Naive thymus-derived CD8-positive, alpha-beta T cell (primary cell): ENCODE measurements at regions not wholly inside any gene's neighbourhood (a gene's known extent, or its start where the extent isn't known, plus 50 kb on each side); places are given as distances from the start of the nearest gene placed in this dataset.

Experiments
- ATAC-seq, 2 donors: fragments of 150-1000 bp; cut with Tn5 transposase in 1 of 2; sonication (Bioruptor Pico), chemical (Tn5 transposase) in 1 of 2; 1 replicate in 1 of 2; 2 replicates in 1 of 2; pipeline ENCODE4 v1.10.0; 2021; ENCODE audit warnings: mild to moderate bottlenecking in 2 of 2, moderate library complexity in 2 of 2
- POLR2A ChIA-PET: fragments of 350-600 bp; sonication (Branson Sonifier 250); formaldehyde crosslinking; loops from one replicate; lab custom pipeline; 2021; ENCODE audit warnings: antibody characterized with exemption; lab: Charles Lee
- DNase-seq, 10 donors: peaks; one replicate each; pipeline versions ENCODE4 v3.0.0 to v3.0.0-alpha.2; 2020 to 2022
- H3K27ac Mint-ChIP-seq, 10 donors: one replicate each; pipeline ENCODE4 v1.8.0; 2020 to 2022; ENCODE audit warnings: mild to moderate bottlenecking in 10 of 10, mixed read lengths in 10 of 10, moderate library complexity in 4 of 10, inconsistent platforms in 1 of 10
- H3K27me3 Mint-ChIP-seq, 5 donors: one replicate each; pipeline ENCODE4 v1.8.0; 2021 to 2022; ENCODE audit warnings: mixed read lengths in 5 of 5
- H3K36me3 Mint-ChIP-seq, 3 donors: one replicate each; pipeline ENCODE4 v1.8.0; 2020 to 2022; ENCODE audit warnings: mixed read lengths in 3 of 3, mild to moderate bottlenecking in 2 of 3, inconsistent platforms in 1 of 3
- H3K4me1 Mint-ChIP-seq, 4 donors: one replicate each; pipeline ENCODE4 v1.8.0; 2021 to 2022; ENCODE audit warnings: mixed read lengths in 4 of 4
- H3K4me3 Mint-ChIP-seq, 10 donors: one replicate each; pipeline ENCODE4 v1.8.0; 2020 to 2022; ENCODE audit warnings: mild to moderate bottlenecking in 10 of 10, mixed read lengths in 10 of 10, moderate library complexity in 6 of 10, inconsistent platforms in 1 of 10
- H3K9me3 Mint-ChIP-seq, 9 donors: one replicate each; pipeline ENCODE4 v1.8.0; 2020 to 2022; ENCODE audit warnings: mixed read lengths in 9 of 9, mild to moderate bottlenecking in 3 of 9, inconsistent platforms in 1 of 9, moderate library complexity in 1 of 9

DNA sequence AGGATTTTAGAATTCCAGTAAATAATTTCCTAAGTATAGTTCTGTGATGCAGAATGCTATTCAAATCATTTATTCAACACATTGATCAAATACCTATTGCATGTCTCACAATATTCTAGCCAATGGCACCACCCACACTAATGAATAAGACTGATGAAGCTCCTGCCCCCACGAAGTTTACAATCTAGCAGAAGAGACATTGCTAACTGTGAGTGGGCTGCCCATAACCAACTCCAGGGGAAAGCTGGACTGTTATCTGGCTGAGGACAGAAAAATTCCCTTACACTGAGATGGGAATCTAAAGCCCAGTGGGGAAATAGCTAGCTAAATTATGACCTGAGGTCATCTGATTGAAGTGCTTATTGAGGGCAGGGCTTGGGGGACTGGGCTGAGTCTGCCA is 128.8 kb upstream of the LYZL2 start:
- DNase-seq (no peak), ATAC-seq (no peak)
- H3K4me3 Mint-ChIP-seq, result no peak overlapping the region

GRCh38 chr10:30756896-30757295 is 127.3 kb upstream of the LYZL2 start:
- POLR2A ChIA-PET, result no interaction called here
- ATAC-seq, result no peak
- no peaks in the 10 kb centered on the region for H3K36me3 Mint-ChIP-seq
- H3K27me3 Mint-ChIP-seq, result peaks cover 0 to 2% (median 0%) of the 10 kb centered on the region in 5 donors
- peaks cover 0 to 3% (median 2%) of the 10 kb centered on the region in 4 donors for H3K4me1 Mint-ChIP-seq
- H3K27ac Mint-ChIP-seq, result peak overlapping the region in 1 of 10 donors; percentile 17
- peaks cover 0 to 4% (median 0%) of the 10 kb centered on the region in 9 donors for H3K9me3 Mint-ChIP-seq
- no peak for DNase-seq
- H3K4me3 Mint-ChIP-seq, result no peak overlapping the region

More for the DNA sequence above, 128.8 kb upstream of the LYZL2 start:
- POLR2A ChIA-PET, result no interaction called here
- Mint-ChIP-seq H3K27me3 (no peaks in the 10 kb centered on the region), H3K4me1 (no peaks in the 10 kb centered on the region), H3K9me3 (peaks cover 0 to 4% (median 0%) of the 10 kb centered on the region in 9 donors), H3K27ac (no peak overlapping the region), H3K36me3 (no peaks in the 10 kb centered on the region)

DNA sequence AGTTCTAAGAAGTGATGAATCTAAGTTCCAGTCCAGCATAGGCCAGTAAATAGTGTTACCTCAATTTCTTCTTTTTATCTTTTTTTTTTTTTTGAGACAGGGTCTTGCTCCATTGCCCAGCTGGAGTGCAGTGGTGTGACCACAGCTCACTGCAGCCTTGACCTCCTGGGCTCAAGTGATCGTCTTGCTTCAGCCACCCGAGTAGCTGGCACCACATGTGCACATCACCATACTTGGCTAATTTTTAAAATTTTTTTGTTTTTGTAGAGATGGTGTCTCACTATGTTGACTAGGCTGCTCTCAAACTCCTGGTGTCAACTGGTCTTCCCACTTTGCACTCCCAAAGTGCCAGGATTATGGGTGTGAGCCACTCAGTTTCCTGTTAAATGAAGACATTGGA is 126.6 kb upstream of the LYZL2 start:
- no peak overlapping the region for H3K27ac Mint-ChIP-seq

GRCh38 chr10:30755441-30755953 is 125.9 kb upstream of the LYZL2 start:
- no peaks in the 10 kb centered on the region for H3K36me3 Mint-ChIP-seq
- H3K27me3 Mint-ChIP-seq, result peaks cover 0 to 5% (median 0%) of the 10 kb centered on the region in 5 donors
- ATAC-seq (no peak), DNase-seq (no peak)
- POLR2A ChIA-PET, result no interaction called here
- peaks cover 6 to 16% (median 11%) of the 10 kb centered on the region in 4 donors for H3K4me1 Mint-ChIP-seq
- no peaks in the 10 kb centered on the region for H3K9me3 Mint-ChIP-seq
- no peak overlapping the region for H3K27ac Mint-ChIP-seq
- H3K4me3 Mint-ChIP-seq, result no peak overlapping the region

More for the DNA sequence above, 126.6 kb upstream of the LYZL2 start:
- ATAC-seq (no peak), DNase-seq (no peak)
- H3K4me1 Mint-ChIP-seq, result peaks cover 3 to 10% (median 6%) of the 10 kb centered on the region in 4 donors
- H3K27me3 Mint-ChIP-seq, result peaks cover 0 to 5% (median 0%) of the 10 kb centered on the region in 5 donors
- POLR2A ChIA-PET, result no interaction called here
- H3K4me3 Mint-ChIP-seq, result no peak overlapping the region
- no peaks in the 10 kb centered on the region for H3K36me3 Mint-ChIP-seq
- peaks cover 0 to 1% (median 0%) of the 10 kb centered on the region in 9 donors for H3K9me3 Mint-ChIP-seq

- Mint-ChIP-seq H3K4me3 (no peak overlapping the region), H3K9me3 (no peaks in the 10 kb centered on the region), H3K36me3 (no peaks in the 10 kb centered on the region), H3K27ac (no peak overlapping the region), H3K27me3 (peaks cover 0 to 9% (median 2%) of the 10 kb centered on the region in 5 donors), H3K4me1 (peaks cover 6 to 19% (median 13%) of the 10 kb centered on the region in 4 donors)
- no peak for DNase-seq
- ATAC-seq, result no peak
- POLR2A ChIA-PET, result interaction anchor here (0.6 to 1.0 kb wide), 2 partner anchors 31 to 1276 kb away, joined by 3 read pairs; no protein-coding TSS in a partner anchor
Observed at GRCh38 chr10:30752481-30752881, 122.9 kb upstream of the LYZL2 start.

GRCh38 chr10:30751678-30752331 is 122.3 kb upstream of the LYZL2 start:
- H3K4me1 Mint-ChIP-seq, result peaks cover 6 to 19% (median 13%) of the 10 kb centered on the region in 4 donors
- H3K4me3 Mint-ChIP-seq, result peak overlapping the region in 5 of 10 donors; percentile 29 to 58 (median 36)
- peak overlapping the region in 6 of 10 donors; percentile 13 to 87 (median 68) for H3K27ac Mint-ChIP-seq
- POLR2A ChIA-PET, result interaction anchor here (1.0 kb wide), 1 partner anchor 32 kb away, joined by 3 read pairs; no protein-coding TSS in a partner anchor
- no peaks in the 10 kb centered on the region for H3K36me3 Mint-ChIP-seq
- H3K27me3 Mint-ChIP-seq, result peaks cover 0 to 9% (median 2%) of the 10 kb centered on the region in 5 donors
- DNase-seq, result peak; percentile 39 to 87 (median 61)
- no peaks in the 10 kb centered on the region for H3K9me3 Mint-ChIP-seq
- ATAC-seq, result peak; percentile 88 to 100

DNA sequence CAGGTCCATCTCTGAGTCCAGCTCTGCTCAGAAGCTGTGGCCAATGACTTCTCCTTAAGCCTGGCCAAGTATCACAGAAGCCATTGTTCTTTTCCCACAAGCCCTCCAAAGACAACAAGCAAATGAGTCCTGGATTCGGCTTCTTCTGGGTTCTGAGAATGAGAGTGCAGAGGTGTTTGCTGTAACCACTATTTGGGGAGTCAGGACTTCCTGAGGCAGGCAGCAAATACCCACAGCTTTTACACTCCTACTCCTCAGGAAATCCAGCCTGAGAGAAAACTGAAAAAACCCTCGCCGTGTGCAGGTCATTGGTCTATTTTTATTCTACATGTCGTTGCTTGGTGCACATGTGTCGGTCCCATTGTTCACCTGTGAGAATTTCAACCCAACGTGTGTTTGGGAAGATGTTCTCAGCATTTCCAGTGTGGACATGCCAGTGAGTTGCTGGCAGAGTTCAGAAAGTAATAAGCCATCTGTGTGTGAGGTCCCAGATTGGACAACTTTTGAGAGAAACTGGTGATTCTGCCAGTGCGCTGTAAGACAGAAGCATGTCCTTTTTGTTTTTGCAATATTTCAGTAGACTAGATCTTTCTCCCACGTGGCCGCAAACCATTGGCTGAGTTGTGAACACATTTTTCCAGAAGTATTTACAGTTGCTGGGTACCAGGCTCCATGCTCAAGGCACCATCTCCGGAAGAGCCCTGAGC is 121.6 kb upstream of the LYZL2 start:
- POLR2A ChIA-PET, result interaction anchor here (1.0 kb wide), 1 partner anchor 32 kb away, joined by 3 read pairs; no protein-coding TSS in a partner anchor
- Mint-ChIP-seq H3K4me1 (peaks cover 6 to 19% (median 13%) of the 10 kb centered on the region in 4 donors), H3K4me3 (peak overlapping the region in 5 of 10 donors; percentile 29 to 58 (median 36)), H3K27ac (peak overlapping the region in 2 of 10 donors; percentile 14 to 52), H3K27me3 (peaks cover 0 to 9% (median 2%) of the 10 kb centered on the region in 5 donors), H3K9me3 (no peaks in the 10 kb centered on the region), H3K36me3 (no peaks in the 10 kb centered on the region)
- DNase-seq, result no peak
- ATAC-seq, result no peak

DNA sequence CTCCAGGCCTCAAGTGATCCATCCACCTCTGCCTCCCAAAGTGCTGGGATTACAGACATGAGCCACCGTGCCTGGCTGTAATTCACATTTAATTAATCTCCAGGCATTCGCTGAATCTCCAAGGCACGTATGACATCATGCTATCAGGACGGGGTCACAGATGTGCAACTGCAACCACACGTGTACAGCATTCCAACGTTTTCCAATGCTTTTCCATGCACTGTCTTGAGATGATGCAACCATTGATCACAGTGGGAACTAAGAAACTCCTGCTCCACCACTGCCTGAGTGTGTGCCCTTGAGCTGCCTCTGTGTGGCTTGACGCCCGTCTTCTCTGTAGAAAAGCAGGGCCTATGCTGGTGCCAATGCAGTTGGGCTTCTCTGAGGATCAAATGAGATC is 119.8 kb upstream of the LYZL2 start:
- POLR2A ChIA-PET, result no interaction called here
- no peaks in the 10 kb centered on the region for H3K36me3 Mint-ChIP-seq
- ATAC-seq (no peak), DNase-seq (no peak)
- no peaks in the 10 kb centered on the region for H3K9me3 Mint-ChIP-seq
- H3K4me3 Mint-ChIP-seq, result peak overlapping the region in 1 of 10 donors; percentile 26
- peaks cover 6 to 19% (median 13%) of the 10 kb centered on the region in 4 donors for H3K4me1 Mint-ChIP-seq
- peak overlapping the region in 1 of 10 donors; percentile 33 for H3K27ac Mint-ChIP-seq
- peaks cover 0 to 9% (median 2%) of the 10 kb centered on the region in 5 donors for H3K27me3 Mint-ChIP-seq

DNA sequence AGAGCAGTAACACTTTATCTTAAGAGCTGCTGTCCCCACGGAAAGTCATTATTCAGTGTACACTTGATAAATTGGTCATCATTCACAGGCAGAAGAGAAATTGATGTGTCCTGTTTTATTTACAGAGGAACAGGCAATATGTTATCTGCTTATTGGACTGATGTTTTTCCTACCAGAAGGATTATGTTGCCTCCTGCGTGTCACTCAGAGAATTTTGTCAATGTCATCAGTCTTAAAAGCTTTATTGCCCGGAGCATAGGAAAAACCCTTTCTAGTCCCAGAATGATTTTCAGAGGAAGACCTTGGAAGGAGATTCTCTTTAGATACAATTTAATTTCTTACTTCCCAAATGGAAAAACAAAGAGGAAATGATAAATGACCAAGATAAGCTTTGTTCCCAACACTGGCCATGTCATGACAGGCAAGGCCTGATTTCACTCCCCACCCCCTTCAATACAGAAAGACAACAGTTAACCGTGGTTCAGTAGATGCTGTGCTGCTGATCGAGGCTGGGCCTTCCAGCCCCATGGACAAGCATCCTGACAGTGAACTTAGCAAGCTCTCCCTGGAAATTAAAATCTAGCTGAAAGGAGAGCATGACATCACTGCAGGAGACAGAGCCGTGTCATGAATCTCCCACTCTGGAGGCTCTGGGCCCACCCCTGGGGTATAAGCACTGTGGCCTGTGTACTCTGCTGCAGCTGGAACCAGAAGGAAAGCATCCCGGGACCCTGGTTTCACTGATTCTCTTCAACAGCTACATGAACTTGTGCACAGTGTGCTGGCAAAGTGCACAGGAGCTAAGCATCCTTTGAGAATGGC is 118.8 kb upstream of the LYZL2 start:
- no peak for DNase-seq
- POLR2A ChIA-PET, result no interaction called here
- Mint-ChIP-seq H3K27me3 (peaks cover 0 to 9% (median 2%) of the 10 kb centered on the region in 5 donors), H3K4me1 (peaks cover 6 to 19% (median 13%) of the 10 kb centered on the region in 4 donors), H3K4me3 (no peak overlapping the region), H3K36me3 (no peaks in the 10 kb centered on the region), H3K27ac (no peak overlapping the region), H3K9me3 (no peaks in the 10 kb centered on the region)
- ATAC-seq, result no peak

GRCh38 chr10:30747633-30748032 is 118.1 kb upstream of the LYZL2 start:
- no peaks in the 10 kb centered on the region for H3K36me3 Mint-ChIP-seq
- POLR2A ChIA-PET, result interaction anchor here (0.6 kb wide), 1 partner anchor 16 kb away, joined by 4 read pairs; no protein-coding TSS in a partner anchor
- peaks cover 6 to 19% (median 13%) of the 10 kb centered on the region in 4 donors for H3K4me1 Mint-ChIP-seq
- peaks cover 0 to 9% (median 2%) of the 10 kb centered on the region in 5 donors for H3K27me3 Mint-ChIP-seq
- ATAC-seq (no peak), DNase-seq (no peak)
- H3K9me3 Mint-ChIP-seq, result no peaks in the 10 kb centered on the region
- no peak overlapping the region for H3K4me3 Mint-ChIP-seq
- no peak overlapping the region for H3K27ac Mint-ChIP-seq

DNA sequence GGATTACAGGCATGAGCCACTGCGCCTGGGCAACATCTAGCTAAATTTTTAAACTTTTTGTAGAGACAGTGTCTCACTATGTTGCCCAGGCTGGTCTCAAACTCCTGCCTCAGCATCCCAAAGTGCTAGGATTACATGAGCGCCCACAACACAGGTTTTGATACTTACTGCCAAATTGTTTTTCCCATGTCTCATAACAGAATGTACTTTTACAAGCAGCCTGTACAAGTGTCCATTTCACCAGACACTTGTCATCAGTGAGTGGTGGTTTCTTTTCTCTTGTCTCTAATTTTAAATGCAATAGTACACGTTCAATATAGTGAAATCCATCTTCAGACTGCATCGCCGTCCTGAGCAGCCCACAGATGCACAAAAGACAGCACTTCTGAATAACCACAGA is 116.4 kb upstream of the LYZL2 start:
- H3K9me3 Mint-ChIP-seq, result no peaks in the 10 kb centered on the region
- no peak overlapping the region for H3K27ac Mint-ChIP-seq
- POLR2A ChIA-PET, result no interaction called here
- H3K36me3 Mint-ChIP-seq, result no peaks in the 10 kb centered on the region
- no peak for ATAC-seq
- H3K4me1 Mint-ChIP-seq, result peaks cover 0 to 8% (median 6%) of the 10 kb centered on the region in 4 donors
- no peak for DNase-seq
- H3K27me3 Mint-ChIP-seq, result peaks cover 0 to 5% (median 1%) of the 10 kb centered on the region in 5 donors
- H3K4me3 Mint-ChIP-seq, result no peak overlapping the region

GRCh38 chr10:30744106-30744505 is 114.6 kb upstream of the LYZL2 start:
- POLR2A ChIA-PET, result no interaction called here
- Mint-ChIP-seq H3K4me1 (peaks cover 0 to 3% (median 0%) of the 10 kb centered on the region in 4 donors), H3K36me3 (no peaks in the 10 kb centered on the region), H3K9me3 (no peaks in the 10 kb centered on the region), H3K27ac (no peak overlapping the region), H3K4me3 (no peak overlapping the region), H3K27me3 (peaks cover 0 to 2% (median 0%) of the 10 kb centered on the region in 5 donors)
- no peak for DNase-seq
- ATAC-seq, result no peak
